GM19025 (cell line): ENCODE measurements at regions not wholly inside any gene's neighbourhood (a gene's known extent, or its start where the extent isn't known, plus 50 kb on each side); places are given as distances from the start of the nearest gene placed in this dataset.
"Not testable (repeated sequence)": the region's sequence is repeated elsewhere in the genome, so short reads cannot be mapped to it uniquely, and the experiment has no call there.

ENCODE experiments used
- ATAC-seq: cut with Tn5 transposase; IDR thresholded peaks from one replicate; pipeline ENCODE4 v1.9.1; 2021; ENCODE audit warnings: mild to moderate bottlenecking, low read depth, moderate library complexity; ENCODE audit not compliant: unreplicated experiment

DNA sequence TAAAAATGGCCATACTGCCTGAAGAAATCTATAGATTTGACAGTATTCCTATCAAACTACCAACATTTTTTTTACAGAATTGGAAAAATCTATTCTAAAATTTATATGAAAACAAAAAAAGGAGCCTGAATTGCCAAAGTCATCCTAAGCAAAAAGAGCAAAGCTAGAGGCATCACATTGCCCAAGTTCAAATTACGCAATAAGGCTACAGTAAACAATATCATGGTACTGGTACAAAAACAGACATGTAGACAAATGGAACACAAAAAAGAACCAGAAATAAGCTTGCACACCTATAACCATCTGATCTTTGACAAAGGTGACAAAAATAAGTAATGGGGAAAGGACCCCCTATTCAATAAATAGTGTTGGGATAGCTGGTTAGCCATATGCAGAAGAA is 50.2 kb upstream of the THSD7B start:
- no peak for ATAC-seq

DNA sequence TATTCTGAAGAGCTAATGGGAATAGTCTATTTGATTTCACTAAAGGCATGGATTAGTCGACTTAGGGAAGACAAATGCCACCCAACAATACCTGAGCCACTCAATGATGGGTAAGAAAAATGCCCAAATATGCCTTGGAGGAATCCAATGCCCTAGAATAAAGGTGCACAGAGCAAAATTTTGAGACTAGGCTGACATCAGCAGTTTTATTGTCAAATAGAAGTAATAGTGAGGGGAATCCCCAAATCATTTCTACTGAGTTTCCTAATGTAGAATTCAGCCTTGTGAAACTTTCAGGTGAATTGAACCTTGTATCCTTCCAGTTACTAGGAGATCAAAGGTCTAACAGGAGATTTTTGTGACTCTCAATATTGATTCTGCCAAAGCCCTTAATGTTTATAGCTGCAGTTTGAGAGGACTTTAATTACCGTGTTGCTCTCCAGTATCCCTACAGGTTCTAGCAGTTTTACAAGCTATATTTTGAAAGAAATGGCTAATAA is 50.8 kb upstream of the THSD7B start:
- ATAC-seq, result no peak

DNA sequence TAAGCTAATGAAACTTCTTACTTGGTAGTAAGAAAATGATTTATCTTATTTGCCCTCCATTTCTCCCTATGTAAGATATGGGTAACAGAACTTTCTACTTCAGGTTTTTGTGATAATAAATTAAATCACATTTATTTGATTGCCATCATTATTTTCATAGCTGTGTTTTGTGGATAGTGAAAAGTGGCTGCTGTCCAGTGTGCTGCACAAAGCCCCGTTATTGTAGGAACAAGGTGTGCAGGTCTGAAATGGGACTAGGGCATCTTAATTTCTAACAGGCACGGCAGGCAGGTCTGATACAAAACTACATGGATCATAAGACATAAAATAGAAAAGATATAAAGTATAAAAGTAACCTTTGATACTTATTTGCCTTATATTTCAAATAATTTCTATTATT is 51.6 kb upstream of the THSD7B start:
- no peak for ATAC-seq

DNA sequence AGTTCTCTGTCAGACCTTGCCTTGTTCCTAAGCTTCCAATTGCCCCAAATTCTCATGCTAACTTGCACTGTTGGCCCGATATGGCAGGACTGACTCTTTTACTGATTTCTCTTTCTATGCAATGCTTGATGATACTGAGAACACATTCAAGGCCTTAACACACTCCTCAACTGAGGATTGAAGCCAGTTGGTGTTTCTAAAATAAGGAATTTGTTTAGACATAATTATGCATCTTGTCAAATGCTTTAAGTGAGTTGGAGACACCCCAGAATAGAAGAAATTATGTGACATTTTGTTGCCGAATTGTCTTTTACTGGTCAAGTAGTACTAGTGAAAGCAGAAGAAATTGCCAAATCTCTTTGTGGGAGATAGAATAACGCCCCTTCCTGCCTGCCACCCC is 60.0 kb upstream of the THSD7B start:
- no peak for ATAC-seq

DNA sequence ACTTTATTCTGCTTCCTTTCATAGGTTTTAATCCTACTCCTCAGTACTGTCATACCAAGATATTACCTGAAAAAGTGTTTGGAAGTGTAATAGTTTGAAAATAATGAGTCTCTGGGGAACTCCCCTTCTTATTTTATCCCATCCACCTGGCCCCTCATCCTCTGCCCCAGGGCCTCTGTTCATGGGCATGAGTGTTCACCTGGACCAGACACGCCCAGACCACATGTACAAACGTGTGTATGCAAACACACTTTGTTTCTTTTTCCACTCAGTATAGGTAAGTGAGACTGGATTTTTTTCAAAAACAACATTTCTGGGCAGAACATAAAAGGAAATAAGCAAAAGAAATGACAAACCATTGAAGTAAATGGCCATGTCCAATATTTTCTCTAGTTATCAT is 62.1 kb upstream of the THSD7B start:
- ATAC-seq, result no peak

DNA sequence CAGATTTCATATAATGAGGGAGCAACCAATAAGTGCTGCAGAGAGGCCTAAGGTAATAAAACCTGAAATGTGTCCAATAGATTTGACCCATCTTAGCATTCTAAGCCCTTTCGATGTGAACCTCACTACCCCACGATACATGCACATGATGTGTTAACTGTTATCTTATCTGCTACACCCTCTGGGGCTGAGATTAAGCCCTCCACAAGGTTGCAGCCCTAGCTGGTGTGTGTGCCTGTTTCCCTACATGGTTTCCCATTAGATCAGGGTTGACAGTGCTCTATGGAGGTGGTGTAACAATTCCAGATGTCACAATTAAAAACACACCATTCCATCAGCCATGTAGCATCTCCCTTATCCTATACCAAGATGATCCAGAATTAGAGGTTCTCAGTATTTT is 68.9 kb upstream of the THSD7B start:
- ATAC-seq, result no peak

DNA sequence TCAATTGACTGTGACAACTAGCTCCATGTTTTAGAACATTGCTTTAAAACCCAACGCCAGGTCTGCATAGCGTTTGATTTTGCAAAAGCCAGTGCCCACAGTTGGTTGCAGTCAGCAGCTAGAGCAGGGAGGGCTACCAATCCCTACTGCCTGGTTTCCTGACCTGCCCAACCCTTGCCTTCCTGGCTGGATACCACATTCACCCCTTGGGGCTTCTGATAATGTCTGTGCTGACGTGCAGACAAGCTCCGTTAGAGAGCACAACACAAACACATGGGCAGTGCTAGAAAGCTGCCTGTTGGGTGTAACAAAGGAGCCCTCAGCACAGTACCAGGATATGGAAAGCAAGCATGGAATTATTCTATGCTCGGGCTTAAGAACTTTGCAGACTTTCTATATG is 71.4 kb upstream of the THSD7B start:
- no peak for ATAC-seq

DNA sequence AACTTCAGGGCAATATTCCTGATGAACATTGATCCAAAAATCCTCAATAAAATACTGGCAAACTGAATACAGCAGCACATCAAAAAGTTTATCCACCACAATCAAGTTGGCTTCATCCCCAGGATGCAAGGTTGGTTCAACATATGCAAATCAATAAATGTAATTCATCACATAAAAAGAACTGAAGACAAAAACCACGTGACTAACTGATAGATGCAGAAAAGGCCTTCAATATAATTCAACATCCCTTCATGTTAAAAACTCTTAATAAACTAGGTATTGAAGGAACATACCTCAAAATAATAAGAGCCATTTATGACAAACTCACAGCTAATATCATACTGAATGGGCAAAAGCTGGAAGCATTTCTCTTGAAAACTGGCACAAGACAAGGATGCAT is 85.3 kb upstream of the THSD7B start:
- not testable (repeated sequence) for ATAC-seq

DNA sequence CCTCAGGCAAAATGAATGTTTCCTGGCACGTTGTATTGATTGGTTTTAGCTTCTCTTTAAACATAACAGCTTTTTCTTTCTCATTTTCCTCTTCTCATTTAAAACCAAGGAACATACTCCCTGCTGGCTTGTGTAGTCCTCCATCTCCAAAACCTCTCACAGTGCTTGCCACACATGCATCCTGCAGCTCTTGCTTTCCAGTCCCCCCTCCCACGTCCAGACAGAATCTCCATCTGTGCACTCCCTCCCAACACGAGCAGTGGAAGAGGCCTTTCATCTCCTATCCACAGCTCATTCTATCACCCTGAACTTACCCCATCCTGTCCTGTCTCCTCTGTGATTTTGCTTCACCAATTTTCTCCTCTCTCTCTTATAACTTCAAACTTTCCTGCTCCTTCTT is 99.6 kb upstream of the THSD7B start:
- ATAC-seq, result no peak

DNA sequence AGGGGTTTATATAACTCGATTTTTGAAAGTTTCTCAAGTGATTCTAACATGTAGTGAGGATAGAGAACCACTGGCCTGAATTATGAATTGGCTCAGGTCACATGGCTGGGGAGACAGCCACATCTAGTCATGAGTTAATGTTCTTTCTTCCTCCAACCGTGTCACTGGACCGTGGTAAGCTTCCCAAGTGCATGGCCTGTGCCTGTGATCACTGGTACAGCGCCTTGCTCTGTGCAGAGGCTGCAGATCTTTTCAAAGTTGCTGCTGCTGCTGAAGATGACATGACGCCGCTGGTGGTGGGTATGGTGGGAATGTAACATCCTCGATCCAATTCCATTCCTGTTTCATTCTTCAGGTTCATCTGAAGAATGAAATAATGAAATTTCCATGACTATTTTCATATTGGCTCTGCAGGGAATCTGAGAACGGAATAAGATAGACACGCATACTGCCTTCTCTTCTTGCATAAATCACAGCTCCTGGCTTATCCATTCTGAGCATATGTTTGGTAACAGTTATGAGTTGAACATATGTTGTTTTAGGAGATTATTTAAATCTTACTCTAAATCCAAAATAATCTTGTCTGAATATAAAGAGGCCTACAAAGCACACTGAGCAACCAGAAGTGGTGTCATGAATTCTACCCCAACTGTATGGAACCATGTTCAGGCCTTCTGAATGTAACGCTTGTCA is 100.5 kb upstream of the THSD7B start:
- no peak for ATAC-seq

DNA sequence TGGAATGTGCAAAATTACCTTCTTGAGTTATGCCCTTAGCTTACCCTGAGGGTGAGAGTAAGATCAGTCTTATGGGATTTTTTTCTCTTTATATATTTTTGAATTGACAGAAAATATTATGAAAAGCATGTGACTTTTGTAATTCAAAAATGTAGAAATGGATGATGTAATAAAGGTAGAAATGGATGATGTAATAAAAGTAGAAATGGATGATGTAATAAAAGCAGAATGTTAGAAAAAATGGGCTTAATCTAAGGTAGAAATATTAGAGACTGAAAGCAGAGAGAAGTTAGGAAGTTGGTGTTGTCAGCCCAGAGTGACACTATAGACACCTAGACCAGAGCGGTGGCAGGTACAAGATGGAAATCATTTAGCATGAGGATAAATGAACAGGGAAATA is 107.1 kb upstream of the THSD7B start:
- no peak for ATAC-seq

DNA sequence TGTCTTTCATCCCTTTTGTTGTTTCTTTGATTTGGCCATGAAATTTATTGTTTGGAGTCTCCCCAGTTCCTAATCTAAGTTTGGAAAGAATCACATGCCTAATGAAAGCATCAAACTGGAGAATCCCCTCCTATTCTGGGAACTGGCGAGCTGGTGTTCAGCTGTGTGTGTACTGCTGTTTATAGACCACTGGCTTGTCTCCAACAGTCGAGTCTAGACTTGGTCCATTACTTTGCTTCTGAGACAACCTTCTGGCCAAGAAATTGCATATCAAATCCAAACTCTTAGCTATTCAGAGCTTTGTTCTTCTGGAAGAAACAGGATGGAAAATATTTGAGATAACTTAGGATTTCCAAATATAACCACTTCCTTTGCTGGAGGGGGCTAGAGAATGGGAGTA is 111.5 kb upstream of the THSD7B start:
- ATAC-seq, result no peak

DNA sequence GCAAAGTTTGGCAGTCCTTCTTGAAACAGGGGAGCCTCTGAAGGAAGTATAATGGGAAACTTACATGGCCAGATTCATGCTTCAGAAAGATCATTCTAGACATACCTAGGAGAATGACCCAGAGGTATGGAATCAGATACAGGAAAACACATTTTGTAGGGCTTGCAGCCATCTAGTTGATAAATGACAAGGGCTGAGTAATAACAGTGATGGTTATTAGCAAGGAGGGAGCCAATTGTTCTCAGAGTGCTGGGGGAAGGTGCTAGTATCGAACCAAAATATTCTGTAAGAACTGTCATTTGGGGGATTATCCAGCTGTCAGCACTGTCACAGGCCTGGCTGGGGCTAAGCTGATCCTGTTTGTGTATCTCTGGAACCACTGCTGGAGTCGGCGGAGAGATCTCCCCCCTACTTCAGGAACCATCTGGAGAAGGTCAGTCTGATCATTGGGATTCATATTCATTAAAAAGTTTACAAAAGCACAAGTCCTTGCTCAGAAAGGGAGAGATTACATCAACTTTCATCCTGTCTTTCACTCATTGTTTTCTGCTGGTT is 113.8 kb upstream of the THSD7B start:
- no peak for ATAC-seq

DNA sequence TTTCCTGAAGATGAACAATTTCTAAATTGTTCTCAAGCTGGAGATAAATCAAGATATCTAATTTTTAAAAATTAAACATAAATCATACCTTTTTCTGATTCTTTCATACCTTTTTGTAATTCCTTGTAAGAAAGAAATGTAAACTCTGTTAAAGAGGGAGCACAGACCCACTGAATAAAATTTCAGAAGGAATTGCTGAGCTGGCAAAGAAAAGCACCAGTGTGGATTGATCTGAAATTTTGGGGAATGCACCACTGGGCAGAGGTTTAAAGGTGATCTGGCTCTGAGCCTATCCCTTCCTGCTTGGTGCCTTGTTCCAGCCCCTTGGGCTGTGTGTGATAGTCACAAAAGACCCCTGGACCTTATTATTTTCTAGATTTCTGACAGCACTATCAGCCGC is 118.3 kb upstream of the THSD7B start:
- no peak for ATAC-seq

DNA sequence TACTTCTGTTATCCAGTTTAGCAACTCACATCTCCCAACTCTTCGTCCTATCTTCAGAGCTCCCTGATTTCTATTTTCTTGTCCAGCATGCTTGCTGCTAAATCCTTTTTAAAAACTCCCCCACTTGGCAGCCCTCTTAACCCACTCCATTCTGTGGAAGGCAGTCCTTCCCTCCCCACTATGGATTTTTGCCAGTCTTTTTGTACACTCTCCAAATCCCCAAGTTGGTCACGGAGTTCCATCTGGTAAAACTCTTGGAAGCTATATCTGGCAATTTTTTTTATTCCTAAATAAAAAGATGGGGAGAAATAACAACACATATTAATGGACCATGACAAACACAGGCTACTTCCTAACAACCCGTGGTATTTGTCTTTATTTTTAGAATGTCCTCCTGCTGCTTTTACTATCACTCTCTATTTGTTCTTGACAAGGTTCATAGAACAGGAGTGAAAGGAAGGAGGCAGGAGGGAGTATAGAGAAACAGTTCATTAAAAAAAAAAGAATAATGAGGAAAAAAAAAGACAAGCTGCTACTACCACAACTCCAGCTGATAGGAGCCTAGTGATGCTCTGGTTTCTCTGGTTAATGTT is 120.0 kb upstream of the THSD7B start:
- no peak for ATAC-seq

DNA sequence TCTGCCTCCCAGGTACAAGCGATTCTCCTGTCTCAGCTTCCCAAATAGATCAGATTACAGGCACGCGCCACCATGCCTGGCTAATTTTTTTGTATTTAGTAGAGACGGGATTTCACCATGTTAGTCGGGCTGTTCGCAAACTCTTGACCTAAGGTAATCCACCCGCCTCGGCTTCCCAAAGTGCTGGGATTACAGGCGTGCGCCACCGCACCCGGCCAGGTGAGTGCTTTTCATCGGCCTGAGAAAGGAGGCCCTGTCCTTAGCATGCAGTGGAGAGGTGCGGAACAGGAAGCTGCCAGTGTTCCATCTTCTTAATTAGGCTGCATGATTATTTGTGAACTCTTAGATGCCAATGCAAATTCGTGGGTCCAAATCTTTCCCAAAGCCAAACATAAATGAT is 125.7 kb upstream of the THSD7B start:
- ATAC-seq, result no peak

DNA sequence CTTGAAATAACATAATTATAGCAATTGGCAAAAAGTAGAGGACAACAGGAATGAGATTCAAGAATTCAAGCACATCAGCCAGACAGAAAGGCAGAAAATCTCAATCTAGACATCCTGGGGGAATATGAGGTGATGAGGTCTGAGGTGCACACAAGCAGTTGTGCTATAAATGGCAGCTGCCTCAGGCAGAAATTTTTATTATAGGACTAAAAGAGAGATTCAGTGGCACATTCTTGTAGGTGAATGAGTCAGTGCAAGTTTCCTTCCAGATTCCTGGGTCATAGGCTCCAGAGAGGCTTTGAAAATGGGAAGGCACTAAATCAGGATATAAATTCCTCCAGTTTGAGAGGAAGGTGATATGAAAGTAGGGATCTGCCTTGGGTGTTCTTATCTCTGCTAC is 127.2 kb upstream of the THSD7B start:
- no peak for ATAC-seq

DNA sequence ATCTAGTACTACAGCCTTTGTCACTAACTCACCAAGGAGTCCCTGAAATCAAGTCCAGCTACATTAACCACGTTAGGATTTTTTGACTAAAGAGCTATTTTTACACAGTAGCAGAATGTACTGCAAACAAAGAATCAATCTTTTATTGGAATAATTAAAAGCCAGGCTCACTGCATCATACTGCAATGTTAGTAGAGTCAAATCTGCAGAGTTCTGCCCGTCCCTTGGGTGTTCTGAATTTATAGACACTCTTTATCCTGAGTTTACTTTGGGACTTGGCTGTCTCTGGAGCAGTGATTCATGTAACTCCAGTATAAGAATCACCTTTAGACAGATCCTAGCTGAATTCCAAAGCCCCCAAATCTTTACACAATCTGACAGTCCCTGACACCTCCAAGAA is 127.9 kb upstream of the THSD7B start:
- no peak for ATAC-seq

DNA sequence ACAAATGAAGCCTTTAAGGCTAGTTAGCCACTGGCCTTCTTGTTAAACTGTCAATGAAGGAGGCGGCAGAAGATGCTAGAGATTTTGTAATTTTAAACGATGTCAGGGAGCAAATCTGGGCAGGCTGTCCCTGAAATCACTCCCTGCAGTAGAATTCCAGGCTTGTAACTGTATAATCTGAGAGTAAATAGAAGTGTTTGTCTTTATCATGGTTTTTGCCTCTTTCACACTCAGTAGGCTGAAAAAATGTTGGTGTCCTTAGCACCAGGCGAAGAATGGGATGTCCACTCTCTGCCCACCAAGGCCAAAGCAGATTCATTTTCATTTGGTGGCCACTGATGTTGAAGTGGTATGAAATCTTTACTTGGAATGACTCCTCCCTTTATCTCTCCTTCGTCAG is 136.9 kb upstream of the THSD7B start:
- ATAC-seq, result no peak

DNA sequence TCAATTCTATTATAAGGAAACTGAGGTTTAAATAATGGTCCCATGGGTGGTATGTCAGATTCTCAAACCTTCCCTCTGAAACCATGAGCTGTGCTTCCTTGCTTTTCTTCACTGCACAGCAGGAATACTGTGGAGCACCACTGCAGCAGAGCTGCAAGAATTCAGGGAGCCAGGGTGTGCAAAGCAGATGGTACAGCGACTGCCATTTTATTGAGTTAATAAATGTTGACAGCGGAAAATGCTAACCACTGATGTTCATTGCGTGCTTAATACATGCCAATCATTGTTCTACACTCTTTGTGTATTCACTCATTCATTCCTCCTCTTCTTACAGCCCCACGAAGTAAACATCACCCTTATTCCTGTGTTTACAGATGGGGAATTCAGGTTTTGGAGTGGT is 152.2 kb upstream of the THSD7B start:
- no peak for ATAC-seq

DNA sequence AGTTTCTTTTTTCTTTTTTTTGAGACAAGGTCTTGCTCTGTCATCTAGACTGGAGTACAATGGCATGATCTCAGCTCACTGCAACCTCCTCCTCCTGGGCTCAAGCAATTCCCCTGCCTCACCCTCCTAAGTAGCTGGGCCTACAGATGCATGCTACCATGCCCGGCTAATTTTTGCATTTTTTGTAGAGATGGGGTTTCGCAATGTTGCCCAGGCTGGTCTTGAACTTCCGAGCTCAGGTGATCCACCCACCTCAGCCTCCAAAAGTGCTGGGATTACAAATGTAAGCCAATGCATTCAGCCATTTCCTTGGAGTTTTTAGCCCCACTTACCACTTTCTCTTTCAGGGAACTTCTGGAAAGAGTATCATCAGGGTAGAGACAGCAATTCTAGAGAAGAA is 153.3 kb upstream of the THSD7B start:
- ATAC-seq, result no peak

DNA sequence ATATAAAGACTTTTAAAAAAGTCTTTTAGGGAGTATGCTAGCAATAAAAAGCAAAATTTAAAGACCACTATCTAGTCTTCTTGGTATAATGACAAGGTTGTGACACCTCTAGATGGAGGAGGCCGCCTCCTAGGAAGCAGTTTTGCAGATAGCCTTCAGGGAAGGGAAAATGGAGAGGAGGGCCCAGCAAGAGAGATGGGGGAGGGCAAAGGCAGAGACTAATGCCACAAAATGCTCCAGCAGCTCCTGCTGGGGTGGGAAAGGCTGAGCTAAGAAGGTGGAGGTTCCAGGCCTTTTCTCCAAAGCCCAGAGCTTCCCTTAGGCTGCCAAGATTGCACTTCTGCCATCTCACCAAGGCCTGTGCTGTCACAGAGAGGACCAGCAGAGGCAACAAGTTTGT is 153.9 kb upstream of the THSD7B start:
- ATAC-seq, result no peak
